Endodermal cell (in vitro differentiated cells): ENCODE measurements at regions not wholly inside any gene's neighbourhood (a gene's known extent, or its start where the extent isn't known, plus 50 kb on each side); places are given as distances from the start of the nearest gene placed in this dataset.
"Not testable (repeated sequence)": the region's sequence is repeated elsewhere in the genome, so short reads cannot be mapped to it uniquely, and the experiment has no call there.

Experiments used
- DNase-seq: peaks from one replicate; pipeline ENCODE4 v3.0.0-alpha.2; 2017
- H3K27ac ChIP-seq: 2 replicates; pipeline ENCODE4 v1.5.1; 2013; ENCODE audit warnings: mild to moderate bottlenecking, low read depth, low read length, moderate library complexity
- H3K27me3 ChIP-seq: 2 replicates; pipeline ENCODE4 v1.6.1; 2013; ENCODE audit warnings: mild to moderate bottlenecking, low read length, moderate library complexity; ENCODE audit not compliant: insufficient read depth, control insufficient read depth, poor library complexity, severe bottlenecking
- H3K36me3 ChIP-seq: 2 replicates; pipeline ENCODE4 v1.7.0; 2013; ENCODE audit warnings: mild to moderate bottlenecking, low read length, moderate library complexity; ENCODE audit not compliant: control insufficient read depth, insufficient read depth
- H3K4me1 ChIP-seq: one replicate; pipeline ENCODE4 v1.7.0; 2013; ENCODE audit warnings: low read length; ENCODE audit not compliant: control insufficient read depth, insufficient read depth
- H3K4me3 ChIP-seq: 2 replicates; pipeline ENCODE4 v1.5.1; 2013; ENCODE audit warnings: mild to moderate bottlenecking, low read length, moderate library complexity
- H3K9ac ChIP-seq: 2 replicates; pipeline ENCODE4 v1.6.1; 2013; ENCODE audit warnings: mild to moderate bottlenecking, low read length, moderate library complexity; ENCODE audit not compliant: poor library complexity, severe bottlenecking; ENCODE audit errors: extremely low read depth
- H3K9me3 ChIP-seq: 2 replicates; pipeline ENCODE4 v1.6.1; 2013; ENCODE audit warnings: mild to moderate bottlenecking, low read length, moderate library complexity; ENCODE audit not compliant: control insufficient read depth
- H3K27ac Mint-ChIP-seq: 2 replicates; pipeline ENCODE4 v1.8.0; 2020; ENCODE audit warnings: mixed read lengths
- H3K27me3 Mint-ChIP-seq: 2 replicates; pipeline ENCODE4 v1.8.0; 2021; ENCODE audit warnings: mild to moderate bottlenecking, mixed read lengths; ENCODE audit not compliant: insufficient read depth
- H3K36me3 Mint-ChIP-seq: 2 replicates; pipeline ENCODE4 v1.8.0; 2020; ENCODE audit warnings: low read depth, mixed read lengths
- H3K4me1 Mint-ChIP-seq: 2 replicates; pipeline ENCODE4 v1.8.0; 2020; ENCODE audit warnings: mixed read lengths
- H3K4me3 Mint-ChIP-seq: 2 replicates; pipeline ENCODE4 v1.8.0; 2020; ENCODE audit warnings: mild to moderate bottlenecking, moderate library complexity, mixed read lengths
- H3K9me3 Mint-ChIP-seq: 2 replicates; pipeline ENCODE4 v1.8.0; 2020; ENCODE audit warnings: mild to moderate bottlenecking, mixed read lengths
- CTCF ChIP-seq: fragments of 200-600 bp; sonication (generic); conservative IDR thresholded peaks from 2 replicates; pipeline ENCODE4 v1.5.0; 2021; ENCODE audit warnings: antibody characterized with exemption, mild to moderate bottlenecking
- WGBS, 2 experiments: methylation state at CpG; one replicate each; pipeline versions ENCODE4 v1.1.5 to v1.1.7; 2013; ENCODE audit warnings: missing lambda C conversion rate in 2 of 2, mixed read lengths in 1 of 2; ENCODE audit not compliant: insufficient coverage in 1 of 2, insufficient read length in 1 of 2; 5-methylcytosine and 5-hydroxymethylcytosine counted together

GRCh38 chr14:48709277-48709785 lies 876.8 kb downstream of the RPS29 start:
- Mint-ChIP-seq H3K36me3 (no peaks in the 10 kb centered on the region), H3K4me3 (no peak overlapping the region), H3K4me1 (peaks cover 2% of the 10 kb centered on the region), H3K27ac (no peak overlapping the region), H3K9me3 (no peaks in the 10 kb centered on the region), H3K27me3 (no peaks in the 10 kb centered on the region)
- no peak for TF ChIP-seq CTCF
- Histone ChIP-seq H3K9me3 (no peaks in the 10 kb centered on the region), H3K4me1 (no peaks in the 10 kb centered on the region), H3K4me3 (no peak overlapping the region), H3K36me3 (no peaks in the 10 kb centered on the region), H3K9ac (no peak overlapping the region), H3K27ac (no peak overlapping the region), H3K27me3 (no peaks in the 10 kb centered on the region)
- no peak for DNase-seq
- WGBS, 2 experiments = no CpG with 5 or more reads among the region's 1 CpG

GRCh38 chr14:48704639-48705038 lies 881.5 kb downstream of the RPS29 start:
- peaks cover 14% of the 10 kb centered on the region for H3K9me3 Mint-ChIP-seq
- no peak overlapping the region for H3K4me3 Mint-ChIP-seq

GRCh38 chr14:48703728-48704467 lies 882.3 kb downstream of the RPS29 start:
- Mint-ChIP-seq H3K4me3 (no peak overlapping the region), H3K27ac (no peak overlapping the region), H3K4me1 (peaks cover 2% of the 10 kb centered on the region), H3K36me3 (no peaks in the 10 kb centered on the region), H3K27me3 (no peaks in the 10 kb centered on the region), H3K9me3 (peaks cover 18% of the 10 kb centered on the region)
- Histone ChIP-seq H3K9me3 (no peaks in the 10 kb centered on the region), H3K36me3 (no peaks in the 10 kb centered on the region), H3K27ac (no peak overlapping the region), H3K4me3 (no peak overlapping the region), H3K4me1 (no peaks in the 10 kb centered on the region), H3K27me3 (no peaks in the 10 kb centered on the region), H3K9ac (no peak overlapping the region)
- no peak for DNase-seq
- WGBS, 2 experiments = 83% methylated on average over 1 of the region's 2 CpGs; no CpG with 5 or more reads in 1 of the 2 experiments
- TF ChIP-seq CTCF = no peak

More at GRCh38 chr14:48704639-48705038, 881.5 kb downstream of the RPS29 start:
- no peaks in the 10 kb centered on the region for H3K27me3 ChIP-seq
- Mint-ChIP-seq H3K36me3 (no peaks in the 10 kb centered on the region), H3K4me1 (peaks cover 2% of the 10 kb centered on the region), H3K27me3 (no peaks in the 10 kb centered on the region), H3K27ac (no peak overlapping the region)
- H3K36me3 ChIP-seq = no peaks in the 10 kb centered on the region
- no peak for DNase-seq
- no peak overlapping the region for H3K4me3 ChIP-seq
- no peak for TF ChIP-seq CTCF
- H3K9ac ChIP-seq = no peak overlapping the region
- H3K27ac ChIP-seq = no peak overlapping the region
- no peaks in the 10 kb centered on the region for H3K4me1 ChIP-seq
- no peaks in the 10 kb centered on the region for H3K9me3 ChIP-seq

- not testable (repeated sequence) for H3K36me3 Mint-ChIP-seq, H3K27me3 Mint-ChIP-seq, H3K27me3 ChIP-seq, H3K4me3 ChIP-seq, H3K27ac ChIP-seq, H3K9ac ChIP-seq, H3K36me3 ChIP-seq, H3K9me3 ChIP-seq, H3K27ac Mint-ChIP-seq, H3K4me1 Mint-ChIP-seq, H3K4me3 Mint-ChIP-seq, H3K4me1 ChIP-seq
- H3K9me3 Mint-ChIP-seq = peaks cover 28% of the 10 kb centered on the region
- 88 to 100% methylated on average over 1 to 6 of the region's 6 CpGs for WGBS, 2 experiments
- DNase-seq = peak; percentile 40
Measured at GRCh38 chr14:48697362-48697761, 888.8 kb downstream of the RPS29 start.
